ENCODE measurements at regions not wholly inside any gene's neighbourhood (a gene's known extent, or its start where the extent isn't known, plus 50 kb on each side); places are given as distances from the start of the nearest gene placed in this dataset.

DNA sequence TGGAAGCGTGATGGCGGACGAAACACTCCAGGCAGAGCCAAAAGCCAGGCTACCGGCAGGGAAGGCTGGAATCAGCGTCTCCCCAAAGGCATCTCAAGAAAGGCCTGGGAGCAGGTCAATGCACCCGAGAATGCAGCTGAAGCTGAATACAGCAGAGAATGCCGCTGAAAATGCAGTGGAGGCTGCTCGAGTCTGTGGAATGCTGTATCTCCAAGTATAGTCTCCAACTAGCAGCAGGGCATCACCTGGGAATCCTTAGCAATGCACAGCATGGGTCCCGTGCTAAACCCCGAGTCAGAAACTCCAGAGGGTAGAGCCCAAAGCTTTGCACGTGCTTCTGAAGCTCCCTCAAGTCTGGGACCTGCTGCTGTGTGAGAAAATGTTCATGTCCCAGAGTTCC is 191.1 kb upstream of the ALKAL2 start:
- DNase-seq, result no peak

DNA sequence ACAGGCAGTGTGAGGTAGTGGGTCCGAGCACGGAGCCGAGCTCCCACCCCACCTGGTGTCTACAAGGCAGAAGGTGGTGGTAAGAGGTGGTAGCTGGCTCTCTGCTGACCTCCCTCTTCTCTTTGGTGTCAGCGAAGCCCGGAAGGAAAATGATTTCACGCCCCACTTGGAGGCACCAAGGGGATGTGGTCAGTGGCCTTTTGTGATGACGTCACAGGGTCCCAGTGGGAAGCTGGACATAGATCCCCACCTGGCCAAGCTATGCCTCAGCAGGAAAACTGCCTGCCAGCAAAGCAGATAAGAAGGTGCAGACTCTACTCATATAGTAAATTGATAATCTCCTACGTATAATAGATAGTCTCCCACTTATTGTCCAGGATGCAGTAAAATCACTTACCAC is 183.7 kb upstream of the ALKAL2 start:
- no peak for DNase-seq

DNA sequence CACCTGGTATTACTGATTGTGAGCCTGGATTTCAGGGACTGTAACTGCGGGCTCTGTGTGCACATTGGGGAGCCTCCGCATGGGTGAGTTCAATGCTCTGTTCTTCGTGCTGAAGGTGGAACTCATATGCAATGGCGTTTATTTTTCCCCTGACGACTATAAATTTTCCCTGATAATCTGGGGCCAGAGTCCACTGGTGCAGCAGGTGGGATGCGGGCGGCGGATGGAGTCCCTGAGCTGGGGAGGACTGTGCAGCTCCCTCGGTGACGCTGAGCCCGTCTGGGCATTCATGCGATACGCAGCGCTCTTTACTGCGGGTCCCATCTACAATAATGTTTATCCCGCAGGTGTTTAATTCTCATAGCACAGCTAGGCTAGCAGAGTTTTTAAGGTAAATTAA is 181.6 kb upstream of the ALKAL2 start:
- no peak for DNase-seq

DNA sequence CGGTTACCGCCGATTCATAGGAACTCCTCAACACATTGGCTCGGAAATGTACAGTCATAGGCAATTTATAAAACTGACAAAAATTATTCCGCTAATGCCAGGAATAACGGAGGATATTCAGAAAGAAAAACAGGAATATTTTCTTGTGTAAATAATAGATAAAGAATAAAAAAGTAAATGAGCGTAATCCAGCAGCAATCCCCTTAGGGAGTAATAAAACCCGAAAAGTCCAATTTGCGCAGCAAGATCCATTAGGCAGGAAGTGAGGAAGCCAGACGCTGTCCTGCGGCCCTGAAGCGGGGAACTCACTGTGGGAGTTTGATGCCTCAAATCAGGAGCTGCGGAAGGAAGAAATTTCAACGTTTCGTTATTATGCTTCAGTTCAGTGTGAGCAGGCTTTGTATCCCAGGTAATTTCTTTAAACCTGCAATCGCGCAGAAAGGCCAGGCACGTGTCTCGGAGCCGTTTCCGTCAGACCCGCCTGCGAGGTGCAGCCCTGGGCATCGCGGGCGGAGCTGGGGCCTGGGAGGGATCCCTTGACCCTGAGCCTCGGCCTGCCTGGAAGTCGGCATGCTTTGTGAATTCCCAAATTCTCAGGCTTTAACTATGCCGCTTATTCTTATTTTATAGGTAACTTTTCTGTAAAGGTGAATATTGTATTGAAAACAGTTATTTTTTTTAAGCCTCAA is 180.9 kb upstream of the ALKAL2 start:
- DNase-seq, result no peak

DNA sequence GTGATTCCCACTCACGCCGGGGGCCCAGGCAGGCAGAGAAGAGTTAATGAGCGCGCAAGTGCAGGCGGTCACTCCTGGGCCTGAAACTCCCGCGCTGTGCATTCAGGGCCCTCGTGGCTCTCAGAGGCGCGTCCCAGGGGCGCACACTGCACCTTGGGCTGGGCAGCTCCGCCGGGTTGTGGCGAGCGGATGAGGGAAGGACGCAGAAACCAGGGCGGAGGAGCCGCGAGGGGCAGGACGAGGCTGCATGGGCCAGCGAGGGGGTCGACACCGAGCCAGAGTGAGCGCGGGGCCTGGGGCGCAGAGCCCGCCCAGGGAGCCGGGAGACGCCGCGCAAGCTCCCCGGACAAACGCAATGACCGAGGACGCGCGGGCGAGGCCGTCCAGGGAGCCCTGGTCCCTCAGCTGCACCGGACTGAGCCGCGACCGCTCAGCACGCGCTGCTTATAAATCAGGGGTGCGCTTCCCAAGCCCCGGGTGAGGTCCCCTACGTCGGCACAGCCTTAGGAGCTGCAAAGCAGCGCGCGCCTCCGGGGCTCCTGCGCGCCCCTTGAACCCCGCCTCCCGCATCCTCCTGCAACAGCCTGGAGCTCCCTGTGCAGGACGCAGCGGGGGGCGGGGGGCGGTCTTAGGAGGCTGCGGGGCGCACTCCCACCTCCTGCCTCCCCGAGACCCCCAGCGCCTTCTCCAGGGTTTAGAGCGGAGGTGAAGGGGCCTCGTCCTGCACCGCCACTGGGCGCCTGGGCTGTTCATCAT is 180.2 kb upstream of the ALKAL2 start:
- no peak for DNase-seq

DNA sequence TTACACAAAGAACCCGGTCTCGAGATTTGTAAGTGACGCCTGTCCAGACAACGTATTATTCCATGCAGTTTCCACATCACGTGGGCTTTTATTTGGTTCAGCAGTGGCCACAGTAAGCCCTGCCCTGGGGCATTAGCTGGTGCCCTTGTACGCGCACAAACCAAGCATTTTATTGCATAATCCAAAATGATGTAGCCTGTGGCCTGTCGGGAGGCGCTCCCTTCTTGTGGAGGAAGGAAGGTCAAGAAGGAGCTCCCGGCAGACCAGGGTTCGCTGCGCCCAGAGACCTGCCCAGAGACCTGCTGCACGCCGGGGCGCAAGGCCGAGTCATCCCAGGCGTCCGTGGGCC is 179.6 kb upstream of the ALKAL2 start:
- no peak for DNase-seq

DNA sequence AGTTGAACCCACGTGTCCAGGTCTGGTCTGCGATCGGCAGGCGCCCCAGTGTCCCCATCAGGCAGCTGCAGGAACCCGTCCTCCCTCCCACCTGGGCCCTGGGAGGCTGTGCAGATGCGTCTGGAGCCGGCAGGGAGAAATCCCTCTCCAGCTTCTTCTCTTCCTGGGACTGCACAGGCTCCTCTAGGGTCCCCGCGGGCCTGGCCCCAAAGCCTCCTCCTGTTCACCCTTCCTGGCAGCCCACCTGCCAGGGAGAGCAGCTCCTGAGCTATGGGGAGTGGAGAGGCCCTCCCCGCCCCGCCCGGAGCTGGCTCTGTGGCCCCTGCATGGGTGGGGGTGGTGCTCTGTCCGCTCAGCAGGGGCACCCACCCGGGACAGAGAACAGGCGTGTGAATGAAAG is 179.2 kb upstream of the ALKAL2 start:
- DNase-seq, result no peak

DNA sequence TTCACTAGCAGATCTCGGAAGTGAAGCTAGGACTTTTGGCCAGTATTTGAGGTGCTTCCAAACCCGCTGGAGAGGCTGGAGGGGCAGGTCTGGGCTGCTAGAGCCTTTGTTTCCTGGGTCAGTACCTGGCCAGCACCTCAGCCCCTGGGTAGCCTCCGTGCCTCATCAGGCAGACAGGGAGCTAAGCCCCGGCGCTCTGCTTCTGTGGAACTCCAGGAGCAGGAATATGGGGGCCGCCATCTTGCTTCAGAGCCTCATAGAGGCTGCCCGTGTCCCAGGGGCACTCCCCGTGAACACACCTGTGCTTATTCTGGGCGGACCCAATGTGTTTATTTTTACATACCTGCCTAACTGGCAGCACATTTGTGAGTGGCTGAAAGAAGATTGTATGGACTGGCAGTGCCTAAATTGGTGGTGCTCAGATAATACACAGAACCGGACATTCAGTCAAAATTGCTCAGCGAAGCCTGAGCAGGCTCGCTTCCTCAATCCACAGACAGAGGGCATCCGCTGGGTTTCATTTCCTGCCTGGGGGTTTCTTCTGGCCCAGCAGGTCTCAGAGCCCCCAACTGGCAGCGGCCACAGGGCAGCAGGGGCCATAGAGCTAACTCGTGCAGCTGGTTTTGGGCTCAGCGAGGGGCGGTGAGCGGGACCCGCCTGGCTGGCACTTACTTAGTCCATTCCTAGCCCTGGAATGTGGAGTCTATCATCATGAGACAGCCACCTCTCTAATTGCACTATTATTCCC is 176.8 kb upstream of the ALKAL2 start:
- DNase-seq, result no peak

DNA sequence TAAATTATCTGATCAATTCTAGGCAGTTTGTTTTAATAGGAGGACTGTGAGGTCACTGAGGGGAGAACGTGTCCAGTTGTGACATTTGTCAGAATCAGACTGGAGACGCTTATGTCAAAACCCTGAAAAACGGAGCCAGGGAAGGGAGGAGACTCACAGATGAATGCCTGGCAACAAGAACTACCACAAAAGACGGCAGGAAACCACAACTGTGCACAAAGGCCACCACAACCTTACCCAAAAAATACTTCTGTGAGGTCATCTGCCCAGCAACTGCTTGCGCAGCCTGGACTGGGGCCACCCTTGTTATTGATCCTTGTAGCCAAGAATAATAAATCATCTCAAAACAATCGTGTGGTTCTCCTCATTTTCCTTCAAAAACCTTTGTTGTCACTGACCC is 173.0 kb upstream of the ALKAL2 start:
- DNase-seq, result peak; percentile 11

DNA sequence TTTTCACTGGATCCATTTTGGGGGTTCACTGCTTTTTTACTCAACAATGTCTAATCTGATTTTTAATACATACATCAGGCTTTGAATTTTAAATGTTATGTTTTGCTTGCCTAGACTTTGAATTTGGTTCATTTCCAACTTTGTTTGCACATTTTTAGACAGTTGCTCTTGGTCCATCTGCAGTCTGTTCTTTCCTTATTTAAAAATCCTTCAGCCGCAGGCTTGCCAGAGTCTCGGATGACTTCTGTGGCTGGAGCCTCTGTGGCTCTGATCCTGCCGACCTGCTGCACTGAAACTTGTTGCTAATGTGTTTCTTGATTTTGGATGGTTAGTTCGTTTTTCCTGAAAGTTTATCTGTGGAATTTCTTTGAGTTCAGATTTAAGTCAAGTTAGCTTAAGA is 172.0 kb upstream of the ALKAL2 start:
- no peak for DNase-seq

DNA sequence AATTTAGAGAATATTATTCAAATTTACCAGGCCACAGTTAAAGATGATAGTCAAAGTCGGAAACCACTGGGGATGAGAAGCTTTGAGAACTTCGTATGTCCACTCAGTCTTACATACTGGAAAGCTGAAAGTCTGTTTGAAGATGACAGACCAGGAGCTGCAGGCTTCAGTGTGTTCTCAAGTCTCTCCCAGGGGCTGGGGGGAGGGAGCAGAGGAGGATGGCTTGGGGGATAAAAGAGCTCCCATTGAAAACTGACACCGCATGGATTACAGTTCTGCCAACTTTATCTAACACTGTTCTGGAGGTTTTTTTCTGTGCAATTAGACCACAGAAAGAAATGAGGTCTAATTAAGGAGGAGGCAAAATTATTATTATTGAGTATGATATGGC is 170.5 kb upstream of the ALKAL2 start:
- DNase-seq, result no peak

DNA sequence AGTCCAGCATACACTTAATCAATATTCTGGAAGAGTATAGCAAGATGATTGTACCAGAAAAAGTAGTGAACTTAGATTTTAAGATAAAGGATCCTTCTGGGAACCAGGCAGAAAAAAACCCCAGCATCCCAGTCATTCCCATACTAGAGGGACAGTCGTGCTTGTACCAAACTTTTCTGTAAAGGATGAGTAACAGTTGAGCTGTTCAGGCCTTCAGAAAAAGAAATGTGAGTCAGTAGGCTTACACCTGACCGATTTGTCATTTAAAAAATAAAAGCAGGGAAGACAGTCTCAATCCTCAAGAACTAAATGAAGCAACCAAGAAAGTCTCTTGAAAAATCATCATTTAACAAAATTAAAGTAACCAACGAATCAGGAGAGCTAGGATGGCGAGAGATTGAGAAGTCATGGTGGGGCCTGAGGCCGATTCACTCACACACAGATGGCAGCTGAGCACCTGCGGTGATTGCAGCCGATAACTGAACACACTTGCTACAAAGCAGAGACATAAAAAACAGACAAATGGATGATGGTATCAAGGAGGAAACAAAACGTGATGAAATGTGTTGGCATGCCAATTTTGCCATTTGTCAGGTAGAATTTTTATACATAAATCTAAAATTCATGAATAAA is 170.0 kb upstream of the ALKAL2 start:
- no peak for DNase-seq

DNA sequence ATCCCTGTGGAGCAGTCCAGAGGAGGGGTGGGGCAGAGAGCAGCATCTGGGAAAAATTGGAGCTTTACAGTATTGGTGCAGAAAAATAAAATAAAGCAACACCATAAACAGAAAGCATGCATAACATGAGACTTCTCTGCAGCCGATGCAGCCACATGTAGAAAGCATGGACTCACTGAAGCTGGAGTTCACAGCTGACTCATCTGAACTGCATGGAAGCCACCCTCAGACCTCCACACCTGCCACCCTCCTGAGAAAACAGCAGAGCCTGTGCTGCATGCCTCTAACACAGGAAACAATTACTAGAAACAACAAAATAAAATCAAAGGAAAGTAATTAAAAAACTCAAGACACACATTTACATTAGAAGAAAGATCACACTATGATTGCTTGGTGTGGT is 169.4 kb upstream of the ALKAL2 start:
- DNase-seq, result no peak

DNA sequence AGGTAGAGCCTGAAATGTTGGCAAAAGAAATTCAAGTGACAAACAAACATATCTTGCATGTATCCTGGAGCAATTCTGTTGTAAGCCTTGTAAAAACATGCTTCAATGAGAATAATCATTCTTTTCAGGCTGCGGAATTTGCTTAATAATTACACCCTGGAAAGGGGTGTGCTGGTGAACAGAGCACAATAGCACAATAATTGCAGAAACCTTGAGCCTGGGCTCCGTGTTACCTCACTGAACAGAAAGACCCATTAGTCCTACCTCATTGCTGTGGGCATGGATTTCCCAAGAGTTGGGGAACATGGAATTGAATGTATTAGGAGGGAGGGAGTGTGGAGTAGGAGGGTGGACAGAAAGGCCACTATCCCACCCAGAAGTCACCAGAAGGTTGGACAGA is 168.0 kb upstream of the ALKAL2 start:
- no peak for DNase-seq

DNA sequence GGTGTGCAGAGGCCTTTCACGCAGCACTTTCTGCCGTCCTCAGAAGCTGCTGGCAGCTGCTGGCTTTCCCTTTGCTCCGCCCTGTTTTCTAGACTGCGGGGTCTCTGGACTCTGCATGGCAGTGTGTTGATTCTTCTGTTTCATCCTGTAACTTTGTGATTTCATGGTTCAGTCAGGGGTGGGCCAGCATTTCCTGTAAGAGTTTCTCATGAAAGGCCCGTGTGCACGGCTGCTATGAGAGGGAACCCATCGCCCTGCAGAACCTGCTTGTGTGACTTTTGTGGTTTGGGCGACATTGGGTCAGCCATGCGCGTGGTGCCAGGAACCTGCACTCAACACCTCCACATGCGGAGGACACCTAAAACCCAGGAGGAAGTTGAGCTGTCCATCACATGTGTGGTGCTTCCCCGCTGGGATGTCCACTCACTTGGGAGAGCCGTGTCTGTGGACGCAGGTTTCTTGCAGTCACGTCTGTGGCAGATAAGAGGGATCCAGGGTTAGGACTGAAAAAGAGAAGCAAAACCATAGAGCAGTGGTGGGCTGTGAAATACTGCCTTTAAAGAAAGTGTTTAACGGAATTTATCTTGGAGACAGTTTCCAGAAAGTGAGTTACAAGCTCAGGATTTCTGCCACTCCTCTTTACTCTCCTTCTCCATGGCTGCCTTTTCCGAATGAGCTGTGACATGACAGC is 167.3 kb upstream of the ALKAL2 start:
- DNase-seq, result no peak

DNA sequence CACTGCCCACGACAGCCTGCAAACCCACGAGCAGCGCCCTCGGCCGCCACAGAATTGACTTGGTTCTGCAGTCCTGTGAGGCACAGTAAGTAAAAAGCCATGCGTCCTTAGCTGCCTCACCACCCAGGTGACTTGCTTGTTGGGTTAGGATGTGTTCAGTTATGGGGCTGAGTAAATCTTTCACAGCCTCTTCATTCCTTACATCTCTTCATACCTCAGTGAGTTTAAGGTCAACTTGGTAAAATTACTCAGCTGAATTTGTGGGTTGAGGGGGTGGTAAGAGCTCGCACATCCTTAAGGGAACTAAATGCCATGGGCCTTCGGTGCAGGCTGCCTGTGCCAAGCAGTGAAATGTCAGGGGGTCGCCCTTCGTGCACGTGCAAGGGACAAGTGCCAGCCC is 165.2 kb upstream of the ALKAL2 start:
- no peak for DNase-seq

DNA sequence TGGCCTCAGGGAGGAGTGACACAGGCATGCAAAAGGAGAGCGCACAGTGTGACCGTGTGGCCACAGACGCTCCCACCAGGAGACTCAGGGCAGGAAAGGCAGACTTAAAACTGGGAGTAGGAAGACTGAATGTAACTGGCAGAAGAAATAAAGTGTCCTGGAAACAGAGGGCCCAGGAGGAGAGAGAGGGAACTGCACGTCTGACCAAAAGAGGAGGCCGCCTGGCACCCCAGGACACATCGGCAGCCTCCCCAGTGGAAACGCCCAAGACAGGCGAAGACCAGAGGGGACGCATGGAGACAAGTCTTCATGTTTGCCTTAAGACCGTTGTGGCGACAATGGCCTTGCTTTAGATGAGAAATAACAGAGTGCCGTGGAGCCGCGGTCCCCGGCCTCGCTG is 163.6 kb upstream of the ALKAL2 start:
- no peak for DNase-seq

DNA sequence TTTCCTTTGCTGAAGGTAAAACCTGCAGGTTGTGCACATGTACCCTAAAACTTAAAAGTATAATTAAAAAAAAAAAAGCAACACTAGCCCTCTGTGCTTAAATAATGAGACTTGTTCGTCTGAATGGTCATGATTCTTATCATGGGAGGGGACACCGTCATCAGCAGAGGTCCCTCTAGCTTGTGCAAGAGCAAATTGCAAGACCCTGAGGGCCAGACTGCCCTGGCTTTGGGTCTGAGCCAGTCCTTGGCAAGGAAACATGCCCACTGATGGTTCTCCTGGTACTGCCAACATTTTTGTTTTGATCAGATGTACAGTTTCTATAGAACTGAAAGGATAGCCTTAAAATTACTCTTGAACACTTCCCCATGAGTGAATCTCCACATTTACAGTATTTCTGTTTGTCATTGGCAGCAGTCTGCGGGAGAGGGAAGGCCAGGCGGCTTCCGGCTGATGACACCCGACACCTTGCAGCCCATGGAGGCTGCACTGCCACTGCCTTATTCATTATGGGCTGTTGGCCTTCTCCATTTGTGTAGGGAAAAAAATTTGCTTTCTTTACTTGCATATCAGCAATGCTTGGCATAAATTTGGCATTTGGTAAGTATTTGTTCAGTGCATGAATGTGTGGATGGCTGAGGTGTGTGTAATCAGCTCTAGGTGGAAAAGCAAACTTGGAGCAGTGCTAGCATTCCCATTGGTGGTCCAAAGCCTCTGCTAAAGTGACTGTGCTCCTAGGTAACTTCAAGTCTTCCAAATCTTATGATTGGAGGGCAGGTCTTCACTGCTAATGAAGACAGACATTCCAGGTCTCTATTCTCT is 161.6 kb upstream of the ALKAL2 start:
- no peak for DNase-seq

DNA sequence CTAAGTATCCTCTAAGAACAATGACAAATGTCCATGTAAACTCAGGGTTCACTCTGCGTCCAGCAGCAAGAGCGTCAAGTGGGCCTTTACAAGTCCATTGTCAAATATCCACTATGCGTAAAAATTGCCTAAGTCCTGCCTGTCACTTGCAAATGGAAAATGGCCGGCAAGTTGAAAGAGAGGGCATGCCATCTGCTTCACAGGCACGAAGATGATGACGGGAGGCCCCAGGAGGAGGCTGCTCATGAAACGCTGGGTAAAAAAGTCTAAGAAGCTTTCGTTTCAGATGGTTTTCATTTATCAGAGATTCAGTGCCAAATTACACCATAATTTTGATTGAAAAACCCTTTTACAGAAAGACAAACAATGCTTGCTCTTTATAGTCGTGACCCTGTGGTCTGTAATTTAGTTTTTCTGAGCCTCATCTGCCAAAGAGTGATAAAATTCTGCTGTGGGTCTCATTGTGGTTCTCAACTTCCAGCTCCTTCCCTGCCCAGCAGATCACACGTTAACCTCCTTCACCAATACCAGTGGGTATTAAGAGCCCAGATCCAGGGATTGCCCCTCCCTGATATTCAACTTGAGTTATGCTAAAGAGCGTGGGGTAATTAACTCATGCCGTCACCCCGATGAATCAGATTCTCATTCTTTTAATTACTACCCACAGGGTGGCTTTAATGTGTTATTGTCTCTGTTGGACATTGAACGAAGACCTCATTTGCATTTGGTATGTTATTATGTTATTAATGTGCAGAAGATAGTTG is 160.2 kb upstream of the ALKAL2 start:
- no peak for DNase-seq

DNA sequence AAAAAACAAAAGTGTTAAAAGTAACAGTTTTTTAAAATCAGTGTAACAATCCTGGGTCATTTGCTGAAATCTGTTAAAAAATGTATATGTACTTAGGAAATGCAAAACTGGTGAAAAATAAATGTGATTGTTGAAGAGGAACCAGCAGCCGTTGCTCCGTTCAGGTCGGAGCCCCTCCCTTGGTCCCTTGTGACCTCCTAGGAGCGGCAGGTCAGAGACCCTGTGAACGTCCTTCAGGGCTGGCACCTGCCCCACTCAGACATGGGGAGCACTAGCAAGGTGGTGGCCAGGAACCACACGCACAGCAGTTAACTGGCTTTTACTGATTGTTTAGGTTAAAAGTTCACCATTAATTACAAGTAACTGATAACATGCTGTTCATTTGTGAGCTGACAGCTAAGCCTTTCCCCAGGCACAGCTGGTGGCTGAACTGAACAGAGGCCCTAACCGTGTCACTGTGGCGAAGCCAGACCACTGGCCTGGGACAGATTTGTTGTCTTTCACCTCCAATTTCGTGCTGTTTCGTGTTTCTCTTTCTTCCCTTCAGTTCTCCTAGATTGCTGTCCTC is 159.2 kb upstream of the ALKAL2 start:
- DNase-seq, result no peak

DNA sequence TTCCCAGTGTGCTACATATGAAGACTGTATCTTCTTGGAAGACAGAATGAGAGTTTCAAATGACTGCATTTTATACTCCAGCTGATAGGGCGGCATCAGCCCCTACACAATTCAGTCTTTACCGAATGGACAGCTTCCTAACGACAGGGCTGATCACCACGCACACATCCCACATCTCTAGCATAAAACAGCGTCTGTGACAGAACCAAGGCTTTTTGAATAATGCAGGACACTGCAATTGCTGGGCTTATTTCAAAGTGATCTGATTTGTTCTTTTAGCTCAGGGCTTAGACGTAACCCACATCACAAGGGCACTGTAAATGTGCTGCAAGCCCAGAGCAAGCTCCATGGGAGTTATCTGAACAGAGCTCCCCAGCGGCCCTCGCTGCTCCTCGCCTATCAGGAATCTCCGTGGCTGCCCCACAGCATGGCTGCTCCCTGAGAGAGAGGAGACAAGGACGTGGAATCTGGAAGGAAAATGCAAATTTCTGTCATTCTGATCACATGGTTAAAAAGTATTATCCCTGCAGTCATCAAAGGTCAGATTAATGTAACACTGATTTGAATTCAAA is 158.5 kb upstream of the ALKAL2 start:
- DNase-seq, result no peak

Data from GF-D8 (cell line).